GM19043 (cell line): ENCODE measurements at regions not wholly inside any gene's neighbourhood (a gene's known extent, or its start where the extent isn't known, plus 50 kb on each side); places are given as distances from the start of the nearest gene placed in this dataset.
"Not testable (repeated sequence)": the region's sequence is repeated elsewhere in the genome, so short reads cannot be mapped to it uniquely, and the experiment has no call there.

ENCODE experiments used
- ATAC-seq: cut with Tn5 transposase; IDR thresholded peaks from one replicate; pipeline ENCODE4 v1.9.1; 2021; ENCODE audit warnings: low read depth; ENCODE audit not compliant: unreplicated experiment

DNA sequence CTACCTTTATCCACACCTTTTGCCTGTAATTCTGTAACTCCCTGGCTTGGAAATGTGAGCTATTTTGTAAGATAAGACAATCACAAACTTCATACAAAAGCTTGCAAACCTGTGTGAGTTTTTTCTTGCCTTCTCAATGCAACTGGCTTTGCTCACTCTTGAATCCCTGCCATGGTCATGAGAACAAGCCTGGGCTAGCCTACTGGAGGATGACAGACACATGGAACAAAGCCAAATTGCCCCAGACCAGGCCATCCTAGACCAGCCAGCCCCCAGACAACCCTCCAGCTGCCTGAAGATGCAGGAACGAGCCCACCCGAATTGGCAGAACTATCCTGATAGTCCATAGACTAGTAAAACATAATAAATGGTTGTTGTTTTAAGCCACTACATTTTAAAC is 466.6 kb upstream of the ERCC4 start:
- ATAC-seq, result no peak

DNA sequence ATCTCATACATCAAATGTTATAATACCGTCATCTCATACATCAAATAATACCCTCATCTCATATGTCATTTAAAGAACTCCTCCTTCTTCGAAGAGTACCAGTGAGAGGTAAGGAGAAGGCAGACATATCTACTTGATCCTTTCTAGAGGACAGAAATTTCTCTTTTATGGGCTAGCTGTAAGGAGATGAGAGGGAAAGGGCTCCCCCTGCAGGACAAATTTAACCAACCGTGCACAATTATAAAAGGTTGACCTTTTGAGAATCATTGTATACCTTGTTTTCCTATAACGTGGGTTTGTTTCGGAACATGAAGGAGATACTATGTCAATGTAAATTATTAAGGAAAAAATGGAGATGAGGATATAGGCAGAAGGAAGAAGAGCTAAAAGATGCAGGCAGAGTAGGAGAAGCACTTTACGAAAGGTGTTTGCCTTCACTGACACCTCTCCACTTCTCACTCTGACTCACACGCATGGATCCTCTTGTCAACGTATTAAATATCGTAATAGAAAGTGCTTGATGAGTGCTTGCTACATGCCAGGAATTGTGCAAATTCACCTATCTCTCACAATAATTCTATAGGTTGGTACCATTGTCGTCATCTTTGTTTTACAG is 465.9 kb upstream of the ERCC4 start:
- ATAC-seq, result no peak

DNA sequence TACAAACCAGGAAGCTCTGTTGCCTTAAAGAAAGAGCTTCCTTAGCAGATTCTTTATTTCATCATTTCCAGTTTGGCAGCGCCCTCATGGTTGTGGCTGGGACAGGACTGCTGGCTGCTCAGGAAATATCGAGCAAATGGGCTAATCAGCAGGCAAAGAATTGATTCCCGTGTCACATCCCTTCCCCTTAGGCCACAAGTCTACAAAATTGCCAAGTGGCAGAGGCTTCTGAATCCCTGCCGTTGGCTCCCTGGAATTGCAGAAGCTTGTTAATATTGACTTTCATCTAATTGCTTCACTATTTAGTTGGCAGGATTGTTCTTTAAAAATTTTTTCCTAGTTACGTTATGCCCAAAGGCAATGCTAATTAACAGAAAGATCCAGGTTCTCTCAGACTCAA is 456.3 kb upstream of the ERCC4 start:
- ATAC-seq, result no peak

DNA sequence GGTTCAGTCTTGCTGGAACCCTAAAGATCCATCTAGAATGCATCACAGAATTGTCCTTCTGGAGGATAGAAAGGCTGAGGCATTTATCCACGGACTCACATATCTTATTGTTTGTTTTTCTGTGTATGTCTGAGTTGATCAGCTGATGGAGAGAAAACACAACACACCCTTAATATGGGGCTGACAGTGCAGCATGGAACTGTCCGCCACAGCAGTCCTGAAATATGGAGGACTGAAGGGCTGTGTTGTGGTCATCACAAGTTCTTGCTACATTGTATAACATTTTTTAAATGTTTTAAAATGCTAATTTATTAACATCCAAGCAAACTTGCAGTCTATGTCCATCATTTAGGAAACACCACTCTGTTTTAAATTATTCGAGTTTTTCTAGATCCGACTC is 448.9 kb upstream of the ERCC4 start:
- ATAC-seq, result no peak

DNA sequence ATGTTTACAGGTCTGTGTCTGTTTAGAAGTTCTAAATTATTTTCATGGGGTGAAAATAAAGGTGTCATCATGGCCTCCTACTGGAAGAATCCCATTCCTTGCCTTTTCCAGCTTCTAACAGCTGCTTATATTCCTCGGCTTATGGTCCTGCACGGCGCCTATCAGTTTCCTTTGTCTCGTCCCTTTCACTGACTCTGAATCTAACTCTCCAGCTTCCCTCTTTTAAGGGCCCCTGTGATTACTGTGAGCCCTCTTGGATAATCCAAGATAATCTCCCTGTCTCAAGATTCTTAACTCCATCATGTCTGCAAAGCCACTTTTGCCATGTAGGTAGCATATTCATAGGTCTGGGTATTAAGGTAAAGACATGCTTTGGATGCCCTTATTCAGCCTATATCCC is 441.0 kb upstream of the ERCC4 start:
- no peak for ATAC-seq

DNA sequence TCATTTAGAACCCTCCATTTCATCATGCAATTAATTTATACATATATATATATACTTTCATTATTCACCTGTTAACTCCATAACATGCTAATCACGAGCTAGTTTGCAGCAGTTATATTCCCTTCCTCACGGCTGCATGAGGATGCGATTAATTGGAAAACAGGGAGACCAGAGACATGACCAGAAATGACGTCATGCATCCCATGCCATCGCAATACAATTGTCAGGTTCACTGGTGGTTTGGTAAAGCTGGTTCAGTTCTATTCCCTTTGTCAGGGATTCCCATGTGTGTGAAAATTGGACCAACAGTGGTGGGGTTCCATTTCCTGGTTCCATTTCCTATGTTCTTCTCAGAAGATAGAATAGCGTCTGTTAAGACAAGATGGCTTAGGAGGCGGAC is 440.4 kb upstream of the ERCC4 start:
- no peak for ATAC-seq

DNA sequence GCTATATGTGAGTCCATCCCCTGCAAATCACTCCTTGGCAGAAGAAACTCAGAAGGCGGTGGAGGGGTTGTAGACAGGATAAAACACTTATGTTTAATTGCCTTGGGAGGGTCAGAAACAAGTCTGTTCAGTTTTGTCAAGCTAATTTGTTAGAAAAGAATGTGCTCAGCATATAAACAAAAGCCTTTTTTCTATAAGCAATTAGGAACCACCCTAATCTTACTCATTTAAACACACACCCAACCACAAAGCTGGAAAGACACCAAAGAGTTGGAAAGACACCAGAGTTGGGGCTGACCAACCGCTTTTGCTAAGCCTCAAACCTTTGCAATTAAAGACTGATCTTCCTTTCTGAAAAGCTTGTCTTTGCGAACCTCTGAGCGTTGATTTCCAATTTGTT is 439.2 kb upstream of the ERCC4 start:
- no peak for ATAC-seq

DNA sequence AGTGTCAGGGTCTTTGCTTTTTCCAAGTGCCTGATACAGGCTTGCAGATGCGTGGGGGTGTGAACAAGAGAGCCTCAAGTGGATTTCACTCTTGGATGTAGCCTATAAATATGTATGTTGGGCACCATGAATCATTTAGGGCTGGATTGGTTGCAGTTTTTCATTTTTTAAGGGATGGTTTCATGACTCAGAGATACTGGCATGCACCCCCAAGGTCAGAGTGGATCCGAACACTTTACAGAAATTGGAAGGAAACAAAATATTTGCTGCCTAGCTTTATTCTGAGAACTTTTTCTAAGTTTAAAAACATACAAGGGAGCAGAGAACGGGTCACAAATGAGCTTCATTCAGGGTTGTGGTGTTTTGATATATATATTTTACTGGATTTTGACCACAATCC is 436.8 kb upstream of the ERCC4 start:
- ATAC-seq, result no peak

DNA sequence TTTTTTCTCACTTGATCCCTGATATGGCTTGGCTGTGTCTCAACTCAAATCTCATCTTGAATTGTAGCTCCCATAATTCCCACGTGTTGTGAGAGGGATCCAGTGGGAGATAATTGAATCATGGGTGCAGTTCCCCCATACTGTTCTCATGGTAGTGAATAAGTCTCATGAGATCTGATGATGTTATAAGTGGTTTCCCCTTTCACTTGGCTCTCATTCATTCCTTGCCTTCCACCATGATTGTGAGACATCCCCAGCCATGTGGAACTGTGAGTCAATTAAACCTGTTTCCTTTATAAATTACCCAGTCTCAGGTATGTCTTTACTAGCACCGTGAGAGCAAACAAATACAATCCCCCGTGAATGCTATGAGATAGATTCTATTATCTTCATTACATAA is 430.5 kb upstream of the ERCC4 start:
- ATAC-seq, result not testable (repeated sequence)

DNA sequence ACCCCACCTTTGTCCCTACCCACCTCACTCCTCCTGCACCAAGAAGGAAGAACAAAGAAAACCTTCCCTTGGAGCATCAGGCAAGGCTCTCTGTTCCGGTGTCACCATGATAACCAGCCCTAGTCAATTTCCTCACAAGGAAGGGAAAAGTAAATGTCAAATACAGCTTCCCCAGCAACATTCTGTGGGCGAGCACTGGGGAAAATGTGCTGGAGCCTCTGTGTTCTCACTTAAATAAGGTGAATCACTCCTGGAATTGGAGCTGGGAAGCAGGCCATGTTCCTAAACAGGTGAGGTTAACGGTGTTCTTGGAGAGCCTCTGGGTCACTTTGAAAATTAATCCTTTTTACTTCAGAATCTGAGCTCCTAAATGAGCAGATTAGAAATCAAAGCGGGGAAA is 427.9 kb upstream of the ERCC4 start:
- no peak for ATAC-seq

DNA sequence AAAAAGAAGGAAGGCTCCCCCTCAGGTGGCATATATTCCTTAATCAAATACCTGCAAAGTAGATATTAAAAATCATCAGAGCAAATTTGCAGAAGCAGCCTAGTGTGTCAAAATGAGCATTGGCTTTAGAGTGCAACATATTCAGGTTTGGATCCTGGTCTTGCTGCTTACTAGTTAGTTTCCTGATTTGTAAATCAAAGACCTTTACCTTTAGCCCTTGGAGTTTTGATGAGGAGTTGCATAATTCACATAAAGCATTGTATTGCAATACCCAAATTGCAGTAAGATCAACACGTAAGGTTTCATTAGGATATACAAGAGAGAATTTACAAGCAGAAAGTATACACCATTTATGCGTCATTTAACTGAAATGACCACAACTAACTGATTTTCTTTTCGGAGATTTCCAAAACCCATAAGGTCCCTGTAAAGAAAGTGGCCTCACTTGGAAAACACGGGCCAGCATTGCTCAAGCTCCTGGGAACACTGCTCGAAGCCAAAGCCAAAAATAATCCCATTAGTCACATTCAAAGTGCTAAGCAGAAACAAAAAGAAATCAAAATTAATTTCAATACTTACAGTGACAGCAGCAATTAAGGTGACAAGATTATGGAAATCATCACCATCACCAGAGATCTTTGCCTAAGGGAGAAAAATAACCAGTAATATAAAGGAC is 415.9 kb upstream of the ERCC4 start:
- ATAC-seq, result no peak

DNA sequence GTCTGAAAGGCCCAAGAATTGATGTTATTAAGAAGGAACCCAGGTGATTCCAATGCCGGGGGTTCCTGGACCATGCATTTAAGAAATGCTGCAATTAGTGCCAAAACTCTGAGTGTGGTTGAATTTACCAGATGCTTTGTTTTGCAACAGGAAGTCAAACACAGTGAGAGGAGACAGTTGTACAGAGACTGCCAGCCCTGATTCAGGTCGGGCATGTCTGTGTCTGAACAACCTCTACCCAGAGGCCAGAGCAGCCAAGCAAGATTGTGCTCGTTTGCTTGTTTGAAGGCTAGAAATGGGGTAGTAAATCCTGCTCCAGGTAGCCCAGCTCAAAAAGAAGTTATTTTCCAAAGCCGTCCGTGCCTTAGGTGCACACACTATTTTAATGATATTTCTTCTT is 412.4 kb upstream of the ERCC4 start:
- ATAC-seq, result no peak

DNA sequence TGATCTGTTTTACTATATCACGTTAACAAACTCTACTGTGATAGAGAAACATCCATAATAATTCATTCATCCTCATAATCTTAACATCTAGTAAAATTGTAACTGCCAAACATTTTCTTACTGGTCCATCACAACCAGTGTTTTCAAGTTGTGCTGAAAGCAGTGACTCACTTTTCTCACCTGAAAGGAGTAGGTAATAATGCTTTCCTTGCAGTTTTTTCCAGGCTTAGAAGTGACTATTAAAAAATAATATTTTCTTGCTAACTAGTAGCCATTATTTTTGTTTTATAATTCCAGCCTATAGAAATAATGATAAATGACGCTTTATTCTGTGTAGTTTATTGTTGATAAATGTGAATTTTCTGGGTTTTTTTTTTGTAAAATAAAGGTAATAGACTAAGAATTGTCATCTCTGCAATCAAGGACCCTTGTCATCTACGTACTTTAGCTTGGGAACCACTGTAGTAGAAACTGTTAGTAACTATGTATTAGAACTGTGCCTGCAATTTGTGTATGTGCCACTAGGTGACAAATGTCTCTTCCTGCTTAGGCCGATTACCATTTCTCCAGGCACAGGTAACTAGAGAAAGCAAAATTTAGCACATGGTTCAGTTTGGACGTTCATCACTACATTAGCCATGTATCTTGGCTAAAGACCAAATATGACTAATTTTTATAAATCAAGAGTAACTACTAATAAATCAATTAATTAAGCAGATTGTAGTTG is 409.4 kb upstream of the ERCC4 start:
- ATAC-seq, result no peak

DNA sequence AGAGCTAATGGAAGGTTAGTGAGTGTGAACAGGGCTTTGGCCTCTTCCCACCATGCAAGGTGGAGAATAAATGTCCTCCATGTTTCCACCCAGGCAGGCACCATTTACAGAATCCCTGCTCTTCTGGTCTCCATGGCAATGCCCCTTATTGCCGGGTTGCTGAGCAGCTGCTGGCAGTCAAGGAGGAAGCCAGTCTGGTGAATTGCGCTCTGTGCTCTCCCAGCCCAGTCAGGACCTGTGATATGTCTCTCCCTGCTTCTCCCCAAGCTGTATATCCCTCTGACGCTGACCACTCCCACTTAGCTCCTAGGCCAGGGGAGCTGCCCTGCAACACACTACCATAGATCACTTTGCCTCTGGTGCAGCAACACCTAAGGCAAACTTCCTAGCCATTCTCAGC is 402.1 kb upstream of the ERCC4 start:
- ATAC-seq, result no peak

DNA sequence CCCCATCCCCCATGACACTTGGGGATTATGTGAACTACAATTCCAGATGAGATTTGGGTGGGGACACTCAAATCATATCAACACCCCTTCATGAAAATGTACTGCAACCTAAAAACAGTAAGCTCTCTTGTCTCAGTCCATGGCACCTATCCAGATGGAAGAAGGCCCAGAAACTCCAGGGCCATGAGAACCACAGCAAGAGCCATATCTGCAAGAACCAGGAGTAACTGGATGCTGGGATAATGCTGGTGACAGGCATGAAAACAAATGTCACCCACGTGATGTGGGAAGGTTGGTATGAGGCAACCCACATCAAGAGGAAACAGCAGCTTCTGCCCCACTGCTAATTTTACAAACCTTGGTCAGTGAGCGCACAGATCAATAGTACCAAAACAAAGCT is 400.1 kb upstream of the ERCC4 start:
- ATAC-seq, result no peak

DNA sequence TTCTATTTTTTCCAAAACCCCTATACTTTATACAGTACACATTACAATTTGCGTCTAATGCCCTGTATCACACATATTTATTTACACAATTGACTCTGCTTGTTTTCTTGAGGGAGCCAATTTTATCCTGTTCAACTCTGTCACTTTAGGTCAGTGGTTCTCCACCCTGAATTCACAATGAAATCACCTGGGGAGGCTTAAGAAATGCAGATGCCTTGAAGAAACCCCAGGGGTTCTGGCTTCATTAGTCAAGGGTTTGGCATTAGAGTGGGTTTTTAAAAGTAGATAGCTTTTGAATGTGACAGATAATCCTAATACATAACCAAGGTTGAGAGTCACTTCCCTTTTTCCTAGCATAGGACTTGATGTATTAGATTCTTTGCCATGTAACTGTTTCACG is 398.6 kb upstream of the ERCC4 start:
- ATAC-seq, result no peak

DNA sequence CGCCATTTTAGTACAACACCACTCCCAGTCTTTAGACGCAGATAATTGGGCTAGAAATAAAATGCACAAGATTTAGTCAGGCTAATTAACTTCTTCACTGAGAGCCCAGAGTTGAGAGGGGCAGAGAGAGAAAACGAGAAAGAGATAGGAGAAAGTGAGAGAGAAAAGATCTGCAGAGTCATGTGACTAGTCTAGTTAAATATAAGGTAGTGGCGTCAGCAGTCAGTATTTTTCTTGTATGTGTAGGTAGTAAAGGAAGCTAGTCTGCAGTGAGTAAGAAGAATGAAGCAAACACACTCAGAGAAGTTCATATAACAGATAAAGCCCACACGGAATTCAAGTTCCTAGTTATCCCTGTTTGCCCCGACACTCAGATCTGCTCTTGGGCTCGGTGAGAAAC is 392.6 kb upstream of the ERCC4 start:
- no peak for ATAC-seq

DNA sequence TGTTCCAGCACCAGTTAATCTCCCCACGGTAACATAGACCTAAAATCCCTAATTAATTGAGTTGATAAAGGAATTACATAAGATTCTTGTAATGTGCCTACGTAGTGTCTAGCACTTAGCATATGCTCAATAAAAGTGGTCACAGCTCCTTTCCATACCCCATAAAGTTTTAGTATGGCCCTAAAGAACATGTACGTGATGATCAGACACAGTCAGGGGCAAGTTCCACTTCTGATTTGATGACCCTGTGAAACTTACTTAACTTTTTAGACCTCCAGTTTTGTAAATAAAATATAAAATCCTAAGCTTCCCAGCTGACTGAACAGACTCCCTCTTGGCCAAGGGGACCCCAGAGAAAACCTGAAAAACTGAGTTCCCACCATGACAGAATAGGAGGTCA is 391.3 kb upstream of the ERCC4 start:
- no peak for ATAC-seq

DNA sequence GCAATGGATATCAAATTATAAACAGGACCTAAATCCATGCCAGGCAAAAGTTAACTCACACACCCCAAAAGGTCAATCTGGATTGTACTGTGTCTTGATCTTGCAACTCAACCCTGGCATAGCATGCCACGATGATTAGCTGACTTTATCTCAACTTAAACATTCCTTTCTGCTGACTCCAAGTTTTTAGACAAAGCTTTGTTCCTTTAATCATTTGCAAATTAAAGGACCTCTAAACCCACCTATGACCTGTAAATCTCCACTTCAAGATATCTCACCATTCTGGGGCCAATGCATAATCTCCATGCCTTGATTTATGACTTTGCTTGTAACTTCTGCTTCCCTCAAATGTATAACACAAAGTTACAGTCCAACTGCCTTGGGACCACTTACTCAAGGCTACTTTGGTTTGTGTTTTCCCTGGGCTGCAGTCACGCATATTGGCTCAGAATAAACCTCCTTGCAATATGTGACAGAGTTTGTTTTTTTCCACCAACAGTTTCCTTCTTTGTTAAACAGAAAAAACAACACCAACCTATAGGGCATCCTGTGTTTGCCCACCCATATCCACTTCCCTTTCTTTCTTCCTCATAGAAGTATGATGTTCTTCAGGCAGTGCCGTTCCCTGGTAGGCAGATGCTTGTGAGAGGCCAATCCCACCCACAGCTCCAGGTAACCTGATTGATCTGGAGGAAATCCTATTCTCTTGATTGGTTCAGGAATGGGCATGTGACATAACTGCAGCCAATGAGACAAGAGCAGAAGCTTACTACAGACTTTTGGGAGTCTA is 390.6 kb upstream of the ERCC4 start:
- ATAC-seq, result no peak

DNA sequence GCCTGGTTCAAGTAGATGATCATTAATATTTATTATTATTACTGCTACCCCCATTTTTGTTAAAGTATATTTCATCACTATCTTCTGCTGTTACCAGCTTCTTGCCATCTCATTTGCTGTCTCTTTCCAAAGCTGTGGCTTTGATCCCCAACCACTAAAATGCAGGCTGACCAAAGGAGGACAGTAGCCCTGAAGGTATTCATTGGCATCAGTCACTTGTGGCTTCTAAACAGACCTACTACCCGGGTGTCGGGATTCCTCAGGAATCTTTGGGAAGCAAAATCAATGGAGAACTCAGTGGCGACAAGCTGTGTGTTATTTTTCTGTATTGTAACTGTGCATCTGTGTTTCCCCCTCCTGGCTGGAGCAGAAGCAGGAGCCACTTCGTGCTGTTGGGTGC is 379.2 kb upstream of the ERCC4 start:
- no peak for ATAC-seq

DNA sequence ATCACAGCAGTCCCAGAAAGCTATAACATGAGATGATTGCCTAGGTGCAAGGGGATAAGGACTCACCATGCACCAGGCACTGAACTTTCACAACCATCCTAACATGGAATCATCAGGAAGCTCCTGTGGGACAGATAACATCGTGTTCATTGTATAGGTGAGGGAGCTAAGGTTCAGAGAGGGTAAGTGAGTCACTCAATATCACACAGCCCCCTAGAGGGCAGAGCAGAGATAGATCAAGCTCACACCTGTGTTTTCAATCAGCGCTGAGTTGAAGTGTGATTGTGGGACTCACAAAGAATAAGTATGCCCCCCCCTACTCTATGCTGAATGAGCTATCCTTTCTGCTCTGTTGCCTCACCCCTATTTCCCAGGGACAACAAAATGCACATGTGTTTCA is 377.7 kb upstream of the ERCC4 start:
- no peak for ATAC-seq
